ENCODE measurements at regions not wholly inside any gene's neighbourhood (a gene's known extent, or its start where the extent isn't known, plus 50 kb on each side); places are given as distances from the start of the nearest gene placed in this dataset.

DNA sequence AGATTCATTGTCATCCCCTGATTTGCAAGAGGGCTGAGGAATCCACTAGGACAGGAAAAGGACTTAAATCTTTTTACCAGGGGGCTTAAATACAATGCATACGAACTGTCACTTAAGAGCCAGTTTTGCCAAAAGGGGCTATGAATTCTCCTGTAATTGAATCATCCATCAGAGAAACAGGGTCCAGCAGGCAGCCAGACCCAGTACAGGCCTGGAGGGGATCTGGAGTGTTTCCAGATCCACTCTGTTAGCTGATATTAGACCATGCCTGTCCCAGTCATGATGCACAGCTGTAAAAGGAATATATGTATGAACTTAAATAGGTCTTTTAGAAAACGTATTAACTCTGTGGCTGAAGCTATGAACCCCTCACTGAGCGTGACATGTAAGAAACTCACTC, 53.8 kb upstream of the PRSS23 start:
- Histone ChIP-seq H2BK15ac (ENCODE audit: low read length) (peak overlapping the region; percentile 0; the same call in 1 of the 2 replicates), H3K56ac (replicated peaks; ENCODE audit: insufficient read length, low read depth, low read length) (no peak overlapping the region), H3K9ac (replicated peaks in 1 of 4; ENCODE audit: extremely low read depth in 1 of 4, low read depth in 3 of 4, low read length in 3 of 4) (no peak overlapping the region), H2AFZ (ENCODE audit: low read length) (no peak overlapping the region), H3K79me1 (ENCODE audit: low read depth, low read length) (no peaks in the 10 kb centered on the region), H2BK120ac (replicated peaks; ENCODE audit: low read depth, low read length) (no peak overlapping the region), H2BK20ac (ENCODE audit: low read length) (no peak overlapping the region), H4K5ac (ENCODE audit: insufficient read length, low read depth, low read length) (no peak overlapping the region), H2BK5ac (ENCODE audit: low read depth, low read length) (no peak overlapping the region), H3K79me2 (ENCODE audit: control insufficient read depth in 1 of 2, insufficient read depth in 2 of 2, low read length in 2 of 2) (no peaks in the 10 kb centered on the region), H3K14ac (ENCODE audit: insufficient read length) (no peak overlapping the region), H3K4me2 (ENCODE audit: insufficient read depth in 1 of 2, low read depth in 2 of 2, low read length in 2 of 2) (no peak overlapping the region), H4K8ac (ENCODE audit: extremely low read depth, insufficient read depth, low read length) (no peak overlapping the region), H2AK5ac (ENCODE audit: low read depth, low read length) (no peak overlapping the region), H3K27ac (ENCODE audit: low read depth, low read length) (no peak overlapping the region), H2BK12ac (ENCODE audit: low read depth, low read length) (no peak overlapping the region), H3K4me1 (replicated peaks in 1 of 4; ENCODE audit: control insufficient read depth in 3 of 4, insufficient read depth in 4 of 4, low read length in 3 of 4) (no peaks in the 10 kb centered on the region), H3K4ac (replicated peaks; ENCODE audit: insufficient read length, low read depth, low read length) (no peak overlapping the region), H3K36me3 (ENCODE audit: control insufficient read depth in 2 of 4, insufficient read depth in 4 of 4, low read length in 3 of 4) (no peaks in the 10 kb centered on the region), H3K9me3 (ENCODE audit: insufficient read depth in 2 of 2, low read depth in 1 of 2, low read length in 1 of 2) (no peaks in the 10 kb centered on the region), H3K23ac (ENCODE audit: insufficient read length) (no peak overlapping the region), H3K4me3 (ENCODE audit: extremely low read depth in 1 of 4, insufficient read depth in 2 of 4, low read depth in 3 of 4, low read length in 4 of 4) (no peak overlapping the region), H4K20me1 (replicated peaks in 1 of 2; ENCODE audit: control insufficient read depth in 1 of 2, insufficient read depth in 2 of 2, low read length in 2 of 2) (no peaks in the 10 kb centered on the region), H3K23me2 (ENCODE audit: low read depth, low read length) (no peaks in the 10 kb centered on the region), H4K91ac (replicated peaks; ENCODE audit: insufficient read length, low read length) (no peak overlapping the region), H3K27me3 (replicated peaks in 1 of 4; ENCODE audit: control insufficient read depth in 3 of 4, extremely low read depth in 1 of 4, insufficient read depth in 3 of 4, low read length in 3 of 4) (no peaks in the 10 kb centered on the region), H3K18ac (ENCODE audit: extremely low read depth, low read length) (no peak overlapping the region)
- no peak for DNase-seq (ENCODE audit: low read depth in 1 of 2, low spot score in 2 of 2)
- 76% methylated on average over 3 of the region's 3 CpGs; no CpG with 5 or more reads in 1 of the 2 experiments for WGBS, 2 experiments (ENCODE audit: extremely low coverage in 1 of 2, insufficient coverage in 1 of 2, insufficient read length in 1 of 2, insufficient replicate concordance in 2 of 2, low coverage in 1 of 2, low lambda C conversion rate in 2 of 2, missing lambda C conversion rate in 1 of 2)
- CTCF ChIA-PET (ENCODE audit: partially characterized antibody) = interaction anchor here (0.7 to 1.7 kb wide), 3 partner anchors 8 to 14 kb away, joined by 3 to 7 read pairs (median 3); no protein-coding TSS in a partner anchor
- POLR2A ChIA-PET (ENCODE audit: partially characterized antibody) = no interaction called here
- FAIRE-seq = no peak
- no peak for TF ChIP-seq NANOG (IDR thresholded peaks at IDR 0.05; ENCODE audit: insufficient read depth, low read depth, low read length, poor library complexity, severe bottlenecking)
- no peak for TF ChIP-seq BCL11A (IDR thresholded peaks at IDR 0.05; ENCODE audit: low read depth in 2 of 2, low read length in 2 of 2)
- TF ChIP-seq, protein P1, sequence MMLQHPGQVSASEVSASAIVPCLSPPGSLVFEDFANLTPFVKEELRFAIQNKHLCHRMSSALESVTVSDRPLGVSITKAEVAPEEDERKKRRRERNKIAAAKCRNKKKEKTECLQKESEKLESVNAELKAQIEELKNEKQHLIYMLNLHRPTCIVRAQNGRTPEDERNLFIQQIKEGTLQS (IDR thresholded peaks at IDR 0.05; ENCODE audit: insufficient read depth, low read depth, low read length) = no peak
- TF ChIP-seq EP300 (IDR thresholded peaks at IDR 0.05; ENCODE audit: borderline replicate concordance in 1 of 2, low read depth in 2 of 2, low read length in 2 of 2) = no peak
- no peak for TF ChIP-seq PHF8 (conservative IDR thresholded peaks at IDR 0.05; ENCODE audit: low read depth, low read length)
- no peak for TF ChIP-seq HDAC6 (IDR thresholded peaks at IDR 0.05; ENCODE audit: low read depth, low read length)
- no peak for TF ChIP-seq CREB1 (IDR thresholded peaks at IDR 0.05)
- TF ChIP-seq EZH2 (IDR thresholded peaks at IDR 0.05; ENCODE audit: low read depth, low read length, severe bottlenecking) = no peak
- TF ChIP-seq KDM4A (IDR thresholded peaks at IDR 0.05; ENCODE audit: low read depth, low read length, severe bottlenecking) = no peak
- TF ChIP-seq MAFK (IDR thresholded peaks at IDR 0.05; ENCODE audit: low read depth, low read length) = no peak
- TF ChIP-seq HDAC2 (IDR thresholded peaks at IDR 0.05; ENCODE audit: borderline replicate concordance in 1 of 2, low read depth in 2 of 2, low read length in 2 of 2) = no peak
- no peak for TF ChIP-seq CHD1 (IDR thresholded peaks at IDR 0.05; ENCODE audit: low read depth, low read length)
- TF ChIP-seq TAF7 (optimal IDR thresholded peaks at IDR 0.05; ENCODE audit: borderline replicate concordance, low read depth, low read length) = no peak
- no peak for TF ChIP-seq SP4 (IDR thresholded peaks at IDR 0.05; ENCODE audit: low read length)
